Endothelial cell of umbilical vein (primary cell): ENCODE measurements at regions not wholly inside any gene's neighbourhood (a gene's known extent, or its start where the extent isn't known, plus 50 kb on each side); places are given as distances from the start of the nearest gene placed in this dataset.

Experiments used
- BruUV-seq: library from RNA; stranded (reverse); fragments of 400-500 nt; replicated peaks from 2 replicates; lab custom pipeline; 2021; lab: Mats Ljungman, UMichigan
- CTCF ChIA-PET: fragments of 300-600, 350-600 bp; sonication (Branson Sonifier 250); formaldehyde crosslinking; loops from one replicate; lab custom pipeline; 2021; ENCODE audit warnings: antibody characterized with exemption, inconsistent platforms; lab: Charles Lee
- POLR2A ChIA-PET: fragments of 300-600, 350-600 bp; sonication (Branson Sonifier 250); formaldehyde crosslinking; loops from one replicate; lab custom pipeline; 2021; ENCODE audit warnings: antibody characterized with exemption, inconsistent platforms; lab: Charles Lee
- DNase-seq: peaks from one replicate; pipeline ENCODE4 v3.0.0-alpha.2; 2011; ENCODE audit warnings: low read depth, low spot score
- FAIRE-seq: peaks from 2 replicates; lab custom pipeline; 2011; peaks lifted over from hg19 to GRCh38; lab: Jason Lieb, UNC
- H2AFZ ChIP-seq: 2 replicates; pipeline ENCODE4 v1.6.0; 2012; ENCODE audit warnings: low read depth, low read length, control low read depth, inconsistent platforms
- H3K27ac ChIP-seq: 2 replicates; pipeline ENCODE4 v1.5.1; 2011; ENCODE audit warnings: low read depth, mild to moderate bottlenecking, control low read depth, low read length, moderate library complexity; ENCODE audit not compliant: insufficient read depth
- H3K27me3 ChIP-seq, 2 experiments: 2 replicates each; pipeline versions ENCODE4 v1.6.0 to v1.6.1; 2011; ENCODE audit warnings: low read length in 2 of 2, mixed read lengths in 1 of 2; ENCODE audit not compliant: control insufficient read depth in 2 of 2, insufficient read depth in 2 of 2
- H3K36me3 ChIP-seq, 2 experiments: 2 replicates in 1 of 2; 3 replicates in 1 of 2; pipeline ENCODE4 v1.5.1; 2011; ENCODE audit warnings: low read length in 2 of 2, mild to moderate bottlenecking in 1 of 2, moderate library complexity in 1 of 2; ENCODE audit not compliant: control insufficient read depth in 2 of 2, insufficient read depth in 2 of 2; ENCODE audit errors: extremely low read depth in 1 of 2
- H3K4me1 ChIP-seq: 3 replicates; pipeline ENCODE4 v1.5.1; 2011; ENCODE audit warnings: mild to moderate bottlenecking, low read length; ENCODE audit not compliant: control insufficient read depth, insufficient read depth; ENCODE audit errors: extremely low read depth
- H3K4me2 ChIP-seq: 2 replicates; pipeline ENCODE4 v1.6.1; 2011; ENCODE audit warnings: low read length, control low read depth, mixed read lengths; ENCODE audit not compliant: insufficient read depth
- H3K4me3 ChIP-seq, 3 experiments: fragments of 200-600 bp in 1 of 3; sonication (generic), shearing (Covaris generic) in 1 of 3; replicated peaks in 1 of 3; 2 replicates each; pipeline ENCODE4 v1.5.1; 2011 to 2016; ENCODE audit warnings: control low read depth in 3 of 3, low read length in 3 of 3, mild to moderate bottlenecking in 2 of 3, inconsistent platforms in 1 of 3, low read depth in 1 of 3, moderate library complexity in 1 of 3; ENCODE audit not compliant: insufficient read depth in 1 of 3
- H3K79me2 ChIP-seq: 2 replicates; pipeline ENCODE4 v1.6.0; 2012; ENCODE audit warnings: low read length, inconsistent platforms; ENCODE audit not compliant: control insufficient read depth, insufficient read depth
- H3K9ac ChIP-seq: replicated peaks from 2 replicates; pipeline ENCODE3; 2011; ENCODE audit warnings: low read length, control low read depth; ENCODE audit not compliant: insufficient read depth; ENCODE audit errors: extremely low read depth
- H3K9me1 ChIP-seq: replicated peaks from 3 replicates; pipeline ENCODE4 v1.6.0; 2011; ENCODE audit warnings: mild to moderate bottlenecking, low read length; ENCODE audit not compliant: control insufficient read depth, insufficient read depth; ENCODE audit errors: extremely low read depth
- H3K9me3 ChIP-seq: replicated peaks from 2 replicates; pipeline ENCODE4 v1.5.1; 2012; ENCODE audit warnings: low read length, inconsistent platforms; ENCODE audit not compliant: control insufficient read depth, insufficient read depth
- H4K20me1 ChIP-seq: replicated peaks from 2 replicates; pipeline ENCODE3; 2011; ENCODE audit warnings: mild to moderate bottlenecking, low read length; ENCODE audit not compliant: control insufficient read depth, insufficient read depth; ENCODE audit errors: extremely low read depth
- CTCF ChIP-seq, 2 donors: IDR thresholded peaks; 1 replicate in 1 of 2; 2 replicates in 1 of 2; pipeline ENCODE4 v1.5.1; 2011; ENCODE audit warnings: low read length in 2 of 2, mild to moderate bottlenecking in 2 of 2, moderate library complexity in 2 of 2, control low read depth in 1 of 2, inconsistent platforms in 1 of 2, low read depth in 1 of 2; ENCODE audit not compliant: insufficient read depth in 1 of 2; ENCODE audit errors: extremely low read depth in 1 of 2
- EZH2 ChIP-seq: IDR thresholded peaks from 2 replicates; pipeline ENCODE4 v1.6.1; 2012; ENCODE audit warnings: borderline replicate concordance, low read depth, mild to moderate bottlenecking, moderate library complexity, low read length, inconsistent platforms; ENCODE audit not compliant: severe bottlenecking
- FOS ChIP-seq: IDR thresholded peaks from 2 replicates; pipeline ENCODE4 v1.6.1; 2011; ENCODE audit warnings: mild to moderate bottlenecking, low read length, moderate library complexity, borderline replicate concordance; ENCODE audit not compliant: insufficient read depth
- GATA2 ChIP-seq: IDR thresholded peaks from 2 replicates; pipeline ENCODE4 v1.7.0; 2011; ENCODE audit warnings: low read depth, mild to moderate bottlenecking, moderate library complexity, mixed read lengths, low read length; ENCODE audit not compliant: insufficient read length, insufficient read depth
- JUN ChIP-seq: IDR thresholded peaks from 2 replicates; pipeline ENCODE4 v1.6.1; 2011; ENCODE audit warnings: borderline replicate concordance, low read depth; ENCODE audit not compliant: insufficient read length, insufficient read depth
- MYC ChIP-seq: IDR thresholded peaks from one replicate; pipeline ENCODE4 v1.6.1; 2011; ENCODE audit warnings: mild to moderate bottlenecking, low read depth, low read length
- POLR2A ChIP-seq: IDR thresholded peaks from 2 replicates; pipeline ENCODE4 v1.6.1; 2012; ENCODE audit warnings: low read depth, mild to moderate bottlenecking, control low read depth, low read length
- POLR2AphosphoS5 ChIP-seq: IDR thresholded peaks from 2 replicates; pipeline ENCODE4 v1.6.1; 2012; ENCODE audit warnings: low read depth, mild to moderate bottlenecking, control low read depth, low read length, moderate library complexity; ENCODE audit not compliant: insufficient read depth
- dilution Hi-C: fragments of 300-500 bp; cut with MboI; formaldehyde crosslinking; loops from one replicate; pipeline ENCODE4 v1.15.0; 2019; ENCODE audit warnings: low sequenced_read_pairs; ENCODE audit not compliant: extremely low pct_ligation_motif_present
- intact Hi-C: fragments of 100-400 bp; cut with micrococcal nuclease; formaldehyde crosslinking; loops from one replicate; pipeline ENCODE4 v1.10.0; 2022

- no peak overlapping the region for H3K4me3 ChIP-seq
- TF ChIP-seq POLR2A (no peak), MYC (no peak), GATA2 (no peak), POLR2AphosphoS5 (no peak), CTCF (IDR thresholded peaks at IDR 0.05; ENCODE audit: extremely low read depth in 1 of 2, insufficient read depth in 1 of 2, low read depth in 1 of 2, low read length in 2 of 2) (no peak), FOS (no peak)
- ChIA-PET POLR2A (no interaction called here), CTCF (no interaction called here)
- no peaks in the 10 kb centered on the region for H3K9me3 ChIP-seq
- H3K4me1 ChIP-seq = no peaks in the 10 kb centered on the region
- H3K36me3 ChIP-seq = no peaks in the 10 kb centered on the region
- H2AFZ ChIP-seq = no peak overlapping the region
- no peaks in the 10 kb centered on the region for H4K20me1 ChIP-seq
- H3K9me1 ChIP-seq = no peaks in the 10 kb centered on the region
- no peak overlapping the region for H3K27ac ChIP-seq
- no peaks in the 10 kb centered on the region for H3K79me2 ChIP-seq
- H3K27me3 ChIP-seq = no peaks in the 10 kb centered on the region
- dilution Hi-C loops (no loop called here), intact Hi-C loops (no loop called here)
- H3K9ac ChIP-seq = no peak overlapping the region
- no peak overlapping the region for H3K4me2 ChIP-seq
- FAIRE-seq (no peak), DNase-seq (no peak)
- no TSS peak for BruUV-seq
Observed at GRCh38 chr4:65195666-65196065, 474.6 kb downstream of the EPHA5 start.

- no peaks in the 10 kb centered on the region for H3K36me3 ChIP-seq
- H3K9me3 ChIP-seq = no peaks in the 10 kb centered on the region
- ChIA-PET CTCF (no interaction called here), POLR2A (no interaction called here)
- dilution Hi-C loops = no loop called here
- H3K9me1 ChIP-seq = no peaks in the 10 kb centered on the region
- intact Hi-C loops = no loop called here
- H2AFZ ChIP-seq = no peak overlapping the region
- no peaks in the 10 kb centered on the region for H4K20me1 ChIP-seq
- H3K79me2 ChIP-seq = no peaks in the 10 kb centered on the region
- H3K4me3 ChIP-seq = no peak overlapping the region
- H3K4me2 ChIP-seq = no peak overlapping the region
- H3K27me3 ChIP-seq = no peaks in the 10 kb centered on the region
- DNase-seq (no peak), FAIRE-seq (no peak)
- BruUV-seq = no TSS peak
- TF ChIP-seq POLR2A = no peak
- TF ChIP-seq GATA2 = no peak
- TF ChIP-seq EZH2 = no peak
- TF ChIP-seq JUN = no peak
- no peak for TF ChIP-seq POLR2AphosphoS5
- no peaks in the 10 kb centered on the region for H3K4me1 ChIP-seq
- H3K9ac ChIP-seq = no peak overlapping the region
- H3K27ac ChIP-seq = no peak overlapping the region
Observed at GRCh38 chr4:65195002-65195401, 475.3 kb downstream of the EPHA5 start.
